PC-3 (cell line): ENCODE measurements at regions not wholly inside any gene's neighbourhood (a gene's known extent, or its start where the extent isn't known, plus 50 kb on each side); places are given as distances from the start of the nearest gene placed in this dataset.

Experiments used
- EZH2phosphoT487 ChIP-seq: fragments of 300-600 bp; sonication (generic); IDR thresholded peaks from 2 replicates; pipeline ENCODE4 v1.6.1; 2018; ENCODE audit warnings: mild to moderate bottlenecking, antibody characterized with exemption, low read length, borderline replicate concordance
- TF ChIP-seq, protein P1 (sequence below): fragments of 300-600 bp; sonication (generic); conservative IDR thresholded peaks from 2 replicates; pipeline ENCODE4 v1.5.1; 2017; ENCODE audit warnings: antibody characterized with exemption, low read depth, mild to moderate bottlenecking, low read length

DNA sequence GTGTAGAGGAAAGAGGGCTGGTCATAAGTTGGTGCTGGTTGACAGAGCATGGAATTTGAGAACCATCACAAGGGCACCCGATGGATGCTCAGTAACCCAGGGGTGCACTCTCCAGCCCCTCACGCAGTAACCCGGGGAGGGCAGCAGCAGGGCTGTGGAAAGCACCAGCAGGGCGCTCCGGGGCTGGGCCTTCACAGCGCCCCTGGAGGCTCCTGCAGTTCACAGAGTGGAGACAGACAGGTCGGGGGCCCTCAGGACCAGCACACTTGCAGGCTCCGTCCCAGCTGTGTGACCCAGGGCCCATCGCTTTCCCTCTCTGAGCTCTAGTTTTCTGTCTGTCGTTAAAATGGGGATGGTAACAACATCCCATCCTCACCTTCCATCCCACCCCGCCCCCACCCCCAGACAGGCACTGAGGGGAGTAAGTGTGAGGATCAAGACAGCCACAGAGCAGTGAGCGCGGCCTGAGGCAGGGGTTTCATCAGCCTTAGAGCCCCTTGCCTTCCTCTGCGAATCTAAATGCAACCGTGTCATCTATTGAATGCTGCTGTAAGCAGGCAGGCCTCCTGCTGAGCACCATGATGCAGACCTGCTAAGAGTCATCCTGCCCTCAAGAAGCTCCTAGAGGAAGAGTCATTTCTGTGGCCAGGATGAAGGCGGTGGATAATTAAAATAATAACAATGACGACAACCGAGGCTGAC, 90.2 kb upstream of the LINGO1 start:
- TF ChIP-seq, protein P1, sequence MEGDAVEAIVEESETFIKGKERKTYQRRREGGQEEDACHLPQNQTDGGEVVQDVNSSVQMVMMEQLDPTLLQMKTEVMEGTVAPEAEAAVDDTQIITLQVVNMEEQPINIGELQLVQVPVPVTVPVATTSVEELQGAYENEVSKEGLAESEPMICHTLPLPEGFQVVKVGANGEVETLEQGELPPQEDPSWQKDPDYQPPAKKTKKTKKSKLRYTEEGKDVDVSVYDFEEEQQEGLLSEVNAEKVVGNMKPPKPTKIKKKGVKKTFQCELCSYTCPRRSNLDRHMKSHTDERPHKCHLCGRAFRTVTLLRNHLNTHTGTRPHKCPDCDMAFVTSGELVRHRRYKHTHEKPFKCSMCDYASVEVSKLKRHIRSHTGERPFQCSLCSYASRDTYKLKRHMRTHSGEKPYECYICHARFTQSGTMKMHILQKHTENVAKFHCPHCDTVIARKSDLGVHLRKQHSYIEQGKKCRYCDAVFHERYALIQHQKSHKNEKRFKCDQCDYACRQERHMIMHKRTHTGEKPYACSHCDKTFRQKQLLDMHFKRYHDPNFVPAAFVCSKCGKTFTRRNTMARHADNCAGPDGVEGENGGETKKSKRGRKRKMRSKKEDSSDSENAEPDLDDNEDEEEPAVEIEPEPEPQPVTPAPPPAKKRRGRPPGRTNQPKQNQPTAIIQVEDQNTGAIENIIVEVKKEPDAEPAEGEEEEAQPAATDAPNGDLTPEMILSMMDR = no peak
- TF ChIP-seq EZH2phosphoT487 = no peak
